ENCODE measurements at regions not wholly inside any gene's neighbourhood (a gene's known extent, or its start where the extent isn't known, plus 50 kb on each side); places are given as distances from the start of the nearest gene placed in this dataset.
A peak's percentile ranks its signal among the peaks of the same experiment; 100 is the strongest.

DNA sequence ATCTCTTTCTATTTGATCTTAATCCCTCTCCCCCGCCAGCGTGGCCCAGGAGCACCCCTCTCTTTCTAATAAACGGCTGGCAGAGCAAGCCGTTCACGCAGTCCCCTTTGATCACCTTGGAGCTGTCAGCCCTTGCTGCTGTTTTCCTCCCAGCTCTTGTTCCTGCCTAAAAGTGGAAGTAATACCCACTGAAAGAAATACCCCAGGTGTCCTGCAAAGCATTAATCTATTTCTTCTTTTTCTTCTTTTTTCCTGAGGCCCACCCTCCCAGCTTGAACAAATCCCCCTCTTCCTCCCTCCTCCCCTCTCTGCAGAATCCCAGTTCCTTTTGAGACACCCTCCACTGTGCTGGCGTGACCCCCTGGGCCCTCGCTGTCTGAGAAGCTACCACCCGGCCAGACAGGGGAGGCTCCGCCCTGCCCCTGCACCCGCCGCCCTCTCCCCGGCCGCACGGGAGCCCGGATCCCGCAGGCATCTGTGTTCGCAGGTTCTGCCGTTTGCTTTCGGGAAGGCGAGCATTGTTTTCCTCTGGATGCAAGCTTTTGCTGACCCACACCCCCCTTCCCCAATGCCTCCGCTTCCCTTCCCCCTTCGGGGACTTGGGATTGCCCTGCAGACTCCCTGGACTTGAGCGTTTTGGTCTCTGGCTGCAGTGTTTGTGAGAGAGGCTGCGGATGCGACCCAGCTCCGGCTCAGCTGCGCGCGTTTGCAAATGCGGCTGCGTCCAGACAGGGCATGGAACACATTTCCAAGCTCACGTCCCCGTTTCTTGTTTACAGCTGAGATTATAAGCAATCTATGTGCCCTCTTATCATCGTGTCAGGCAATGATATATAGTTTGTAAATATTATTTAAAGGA is 631.5 kb downstream of the NYAP2 start:
- peak; percentile 3 for DNase-seq (ENCODE audit: low spot score)

DNA sequence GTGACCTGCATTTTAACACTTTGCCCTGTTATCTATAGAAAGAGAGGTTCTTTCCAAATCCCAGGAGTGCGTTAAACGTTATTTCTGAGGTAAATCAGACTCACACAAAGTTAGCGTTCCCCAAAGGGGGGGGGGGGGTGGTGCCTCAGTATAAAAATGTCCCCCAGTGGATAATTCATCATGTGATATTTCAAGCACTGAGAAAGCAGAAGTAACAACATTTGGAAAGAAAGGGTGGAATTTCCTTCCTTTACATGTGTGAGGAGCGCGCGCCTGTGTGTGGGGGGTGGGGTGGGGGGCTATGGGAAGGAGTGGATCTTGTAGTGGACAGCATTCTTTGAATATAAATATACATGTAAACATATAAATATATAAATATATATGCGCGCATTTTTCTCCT is 630.9 kb downstream of the NYAP2 start:
- DNase-seq (ENCODE audit: low spot score), result no peak

DNA sequence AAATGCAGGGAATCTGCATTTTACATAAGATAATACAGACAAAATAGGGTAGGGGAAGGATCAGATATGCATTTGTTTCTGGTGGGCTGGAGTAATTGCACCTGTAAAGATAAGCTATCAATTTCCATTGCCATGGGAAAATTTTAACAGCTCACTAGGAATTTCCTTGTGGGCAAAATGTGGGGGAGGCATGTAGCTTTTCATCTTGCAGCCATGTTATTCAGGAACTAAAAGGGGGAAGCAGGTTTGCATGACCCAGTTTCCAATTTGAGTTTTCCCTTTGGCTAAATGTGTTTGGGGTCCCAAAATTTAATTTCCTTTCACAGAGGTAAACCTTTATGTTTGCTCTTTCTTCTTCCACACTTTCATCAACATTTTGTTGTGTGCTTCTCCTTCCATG is 624.4 kb downstream of the NYAP2 start:
- no peak for DNase-seq (ENCODE audit: low spot score)

DNA sequence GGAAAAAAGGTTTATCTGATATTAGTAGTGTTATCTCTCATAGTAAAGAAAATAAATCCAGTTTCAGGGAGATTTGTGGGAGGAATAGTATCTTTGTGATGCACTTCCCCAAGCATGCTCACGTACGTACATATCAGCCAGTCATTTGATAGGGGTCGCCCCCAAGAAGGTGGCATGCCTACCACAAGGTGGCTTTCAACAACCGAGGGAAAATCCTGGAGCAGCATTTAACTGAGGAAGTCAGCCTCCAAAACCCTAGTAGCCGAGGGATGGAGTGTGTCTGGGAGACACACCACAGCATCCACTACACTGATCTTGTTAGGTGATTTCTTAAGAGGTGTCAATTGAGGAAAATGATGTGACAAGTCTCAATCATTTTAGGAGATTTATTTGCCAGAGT is 623.9 kb downstream of the NYAP2 start:
- DNase-seq (ENCODE audit: low spot score), result no peak

DNA sequence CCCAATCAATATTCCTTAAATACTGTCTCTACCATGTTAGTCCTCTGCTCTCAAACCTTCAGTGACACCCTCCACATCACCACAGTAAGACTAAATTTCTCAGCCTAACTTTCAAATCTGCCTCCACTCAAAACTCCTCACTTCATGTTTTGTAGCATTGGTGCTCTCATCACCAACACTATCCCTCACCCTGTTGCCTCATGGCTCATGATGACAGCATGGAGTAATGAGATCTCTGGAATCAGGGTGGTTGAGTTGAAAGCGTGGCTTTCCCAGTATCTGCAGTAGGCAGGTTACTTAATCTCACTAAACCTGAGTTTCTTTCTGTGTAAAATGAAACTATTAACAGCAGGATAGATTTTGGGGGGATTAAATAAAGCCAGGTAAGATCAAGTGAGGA is 621.4 kb downstream of the NYAP2 start:
- DNase-seq (ENCODE audit: low spot score), result no peak

DNA sequence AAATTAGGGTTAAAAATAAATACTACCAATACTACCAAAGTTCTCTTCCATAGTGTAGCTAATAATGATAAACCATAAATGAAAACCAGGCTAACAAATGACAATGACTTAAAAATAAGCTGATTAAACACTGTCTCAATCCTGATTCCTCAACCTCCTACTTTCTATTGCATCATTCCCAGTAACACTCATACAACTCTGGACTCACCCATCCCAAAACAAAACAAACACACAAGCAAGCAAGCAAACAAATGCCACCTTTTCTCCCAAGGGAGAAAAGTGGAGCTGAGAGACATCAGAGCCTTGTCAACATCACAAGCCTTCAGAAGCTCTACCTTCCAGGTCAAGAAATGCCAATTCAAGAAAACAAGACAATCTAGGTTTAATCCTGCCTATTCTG is 620.7 kb downstream of the NYAP2 start:
- DNase-seq (ENCODE audit: low spot score), result no peak

DNA sequence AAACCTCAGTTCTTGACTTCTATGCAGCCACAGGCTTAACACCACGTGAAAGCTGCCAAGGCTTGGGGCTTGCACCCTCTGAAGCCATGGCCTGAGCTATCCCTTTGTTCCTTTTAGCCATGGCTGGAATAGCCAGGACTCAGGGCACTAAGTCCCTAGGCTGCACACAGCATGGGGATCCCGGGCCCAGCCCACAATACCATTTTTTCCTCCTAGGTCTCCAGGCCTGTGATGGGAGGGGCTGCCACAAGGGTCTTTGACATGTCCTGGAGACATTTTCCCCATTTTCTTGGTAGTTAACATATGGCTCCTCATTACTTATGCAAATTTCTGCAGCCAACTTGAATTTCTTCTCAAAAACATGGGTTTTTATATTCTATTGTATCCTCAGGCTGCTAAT is 619.1 kb downstream of the NYAP2 start:
- DNase-seq (ENCODE audit: low spot score), result no peak

DNA sequence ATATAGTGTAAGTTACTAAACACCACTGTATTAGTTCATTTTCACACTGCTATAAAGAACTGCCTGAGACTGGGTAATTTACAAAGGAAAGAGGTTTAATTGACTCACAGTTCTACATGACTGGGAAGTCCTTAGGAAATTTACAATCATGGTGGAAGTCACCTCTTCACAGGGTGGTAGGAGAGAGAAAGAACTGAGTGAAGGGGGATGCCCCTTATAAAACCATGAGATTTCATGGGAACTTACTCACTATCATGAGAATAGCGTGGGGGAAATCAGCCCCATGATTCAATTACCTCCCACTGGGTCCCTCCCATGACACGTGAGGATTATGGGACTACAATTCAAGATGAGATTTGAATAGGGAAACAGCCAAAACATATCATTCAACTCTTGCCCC is 618.0 kb downstream of the NYAP2 start:
- no peak for DNase-seq (ENCODE audit: low spot score)

DNA sequence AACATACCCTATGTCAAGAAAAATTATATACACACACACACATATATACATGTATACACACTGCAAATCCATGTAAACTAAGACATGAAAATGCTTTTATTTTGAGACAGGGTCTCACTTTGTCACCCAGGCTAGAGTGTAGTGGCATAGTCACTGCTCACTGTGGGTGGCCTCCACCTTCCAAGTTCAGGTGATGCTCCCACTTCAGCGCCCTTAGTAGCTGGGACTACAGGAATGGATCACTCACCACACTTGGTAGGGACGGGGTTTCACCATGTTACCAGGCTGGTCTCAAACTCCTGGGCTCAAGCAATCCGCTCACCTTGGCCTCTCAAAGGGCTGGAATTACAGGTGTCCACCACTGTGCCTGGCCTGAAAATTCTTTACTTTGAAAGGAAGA is 617.6 kb downstream of the NYAP2 start:
- no peak for DNase-seq (ENCODE audit: low spot score)

DNA sequence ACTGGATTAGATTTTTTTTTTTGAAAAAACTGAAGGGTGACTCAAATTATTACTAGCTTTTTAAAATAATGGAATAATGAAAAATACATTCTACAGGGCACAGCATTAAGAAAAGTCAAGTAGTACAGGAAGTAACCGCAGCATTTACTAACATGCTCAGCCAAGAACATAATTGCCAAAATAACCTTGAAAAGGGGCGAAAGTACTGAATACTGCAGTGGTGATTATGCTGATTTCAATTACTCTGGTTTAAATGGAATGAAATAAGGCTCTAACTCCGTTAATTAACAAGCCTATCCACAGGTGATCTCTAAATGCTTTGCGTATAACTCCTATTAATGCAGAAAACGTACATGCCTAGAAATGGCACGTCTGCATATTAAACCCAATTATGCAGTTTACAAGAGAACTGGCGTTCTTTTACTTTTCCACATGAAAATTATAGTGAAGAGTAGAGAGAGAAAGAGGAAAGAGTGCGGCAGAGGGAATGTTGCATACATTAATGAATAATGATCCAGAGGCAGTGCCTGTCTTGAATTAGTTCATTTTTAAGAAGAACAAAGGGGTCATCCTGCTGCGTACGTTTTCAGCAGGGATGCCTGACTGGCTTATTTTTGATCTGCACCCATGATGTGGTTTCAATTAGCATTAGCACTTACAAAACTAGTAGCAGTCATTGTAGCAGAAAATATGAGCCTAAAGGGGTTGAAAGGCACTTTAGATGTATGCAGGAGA is 612.4 kb downstream of the NYAP2 start:
- no peak for DNase-seq (ENCODE audit: low spot score)

DNA sequence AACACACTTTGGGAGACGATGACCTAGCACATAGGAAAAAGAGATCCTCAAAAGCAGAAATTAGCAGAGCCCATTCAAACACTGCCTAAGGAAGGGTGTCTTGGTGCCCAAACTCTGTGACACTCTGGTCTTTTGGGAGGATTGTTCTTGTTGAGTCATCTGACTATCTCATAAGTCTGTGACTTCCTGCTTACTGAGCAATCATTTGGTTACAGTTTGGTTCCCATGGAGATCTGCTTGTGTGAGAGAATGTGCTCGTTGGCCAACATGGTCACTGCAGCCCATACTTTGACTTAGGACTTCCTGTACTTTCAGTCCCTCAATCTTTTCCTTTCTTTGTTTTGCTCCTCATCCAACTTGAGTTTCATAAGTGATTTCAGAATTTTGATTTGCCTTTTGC is 602.9 kb downstream of the NYAP2 start:
- DNase-seq (ENCODE audit: low spot score), result no peak

DNA sequence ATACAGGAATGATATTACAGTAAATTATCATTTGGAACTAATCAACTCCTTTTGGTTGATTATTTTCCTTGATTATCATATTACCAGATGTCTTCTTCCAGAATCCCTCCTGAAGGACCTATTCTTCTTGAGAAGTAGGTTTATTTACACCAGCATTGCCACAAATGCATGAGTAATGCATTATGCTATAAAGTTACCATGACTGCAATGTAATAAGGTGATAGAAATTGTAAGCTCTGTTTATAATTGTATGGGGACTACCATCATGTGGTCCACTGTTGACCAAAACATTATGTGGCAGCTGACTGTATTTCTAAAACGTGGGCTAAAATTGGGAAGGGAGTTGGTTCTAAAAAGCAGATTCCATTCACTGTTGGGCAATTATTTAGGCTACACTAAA is 602.2 kb downstream of the NYAP2 start:
- no peak for DNase-seq (ENCODE audit: low spot score)

DNA sequence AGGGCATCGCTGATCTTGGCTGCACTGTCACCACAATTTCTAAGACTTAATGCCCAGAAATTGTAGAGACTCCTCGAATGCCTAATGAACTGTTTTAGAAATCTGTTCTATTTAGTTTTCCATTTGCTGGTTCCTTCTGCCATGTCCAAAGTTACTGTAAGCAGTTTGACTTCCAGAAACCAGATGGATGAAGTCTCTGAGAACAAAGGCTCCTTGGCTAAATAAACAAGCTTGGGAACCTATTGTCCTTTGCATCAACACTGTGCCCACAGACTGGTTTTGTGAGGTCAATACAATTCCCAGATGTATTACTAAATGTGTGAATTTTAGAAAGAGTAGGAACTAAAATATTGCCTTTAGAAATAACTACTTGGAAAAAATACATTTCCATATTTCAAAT is 600.2 kb downstream of the NYAP2 start:
- no peak for DNase-seq (ENCODE audit: low spot score)

DNA sequence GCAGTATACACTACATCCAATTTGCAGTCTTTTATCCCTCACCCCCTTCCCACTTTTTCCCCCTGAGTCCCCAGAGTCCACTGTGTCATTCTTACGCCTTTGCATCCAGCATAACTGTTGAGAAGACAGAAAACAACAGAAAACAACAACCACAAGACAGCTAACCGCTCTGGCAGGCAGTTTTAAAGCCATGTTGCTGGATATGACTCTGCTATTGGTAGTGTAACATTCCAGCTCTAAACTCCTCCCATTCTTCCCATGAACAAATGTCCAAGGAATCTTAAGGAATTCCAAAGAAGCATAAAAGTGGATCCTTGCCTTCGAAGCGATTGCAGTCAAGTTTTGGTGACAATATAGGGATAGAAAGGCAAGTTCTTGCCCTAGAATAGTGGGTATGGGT is 599.1 kb downstream of the NYAP2 start:
- DNase-seq (ENCODE audit: low spot score), result no peak

DNA sequence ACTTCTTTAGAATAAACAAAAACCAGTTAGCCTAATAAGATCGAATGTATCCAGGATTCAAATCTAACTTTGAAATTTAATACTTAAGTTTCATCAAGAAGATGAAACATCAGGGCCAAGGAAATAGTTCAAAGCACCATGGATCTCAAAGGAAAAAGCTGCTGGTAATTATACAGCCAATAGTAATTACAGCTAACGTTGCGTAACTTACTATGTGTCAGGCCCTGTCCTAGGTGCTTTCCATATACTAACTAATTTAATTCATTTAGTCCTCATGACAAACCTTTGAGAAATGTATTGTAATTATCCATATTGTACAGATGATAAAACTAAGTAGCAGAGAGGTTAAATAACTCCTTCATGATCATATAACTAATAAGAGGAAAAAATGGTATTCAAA is 598.6 kb downstream of the NYAP2 start:
- DNase-seq (ENCODE audit: low spot score), result no peak

DNA sequence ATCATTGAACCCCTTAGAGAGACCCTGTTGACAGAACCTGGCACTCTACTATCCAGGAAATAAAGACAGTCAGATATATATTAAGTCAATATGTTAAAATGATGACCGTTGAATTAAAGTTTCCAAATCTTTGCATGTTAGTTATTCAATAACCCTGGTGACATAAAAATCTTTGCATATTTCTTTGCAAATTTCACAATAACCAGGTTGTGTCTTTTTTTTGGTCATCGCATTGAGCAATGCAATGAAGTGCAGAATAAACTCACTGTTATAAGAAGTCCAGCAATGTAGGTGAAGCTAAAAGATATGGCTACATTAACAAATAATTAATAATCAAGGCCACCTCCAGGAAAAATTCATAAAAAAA is 596.9 kb downstream of the NYAP2 start:
- DNase-seq (ENCODE audit: low spot score), result no peak

DNA sequence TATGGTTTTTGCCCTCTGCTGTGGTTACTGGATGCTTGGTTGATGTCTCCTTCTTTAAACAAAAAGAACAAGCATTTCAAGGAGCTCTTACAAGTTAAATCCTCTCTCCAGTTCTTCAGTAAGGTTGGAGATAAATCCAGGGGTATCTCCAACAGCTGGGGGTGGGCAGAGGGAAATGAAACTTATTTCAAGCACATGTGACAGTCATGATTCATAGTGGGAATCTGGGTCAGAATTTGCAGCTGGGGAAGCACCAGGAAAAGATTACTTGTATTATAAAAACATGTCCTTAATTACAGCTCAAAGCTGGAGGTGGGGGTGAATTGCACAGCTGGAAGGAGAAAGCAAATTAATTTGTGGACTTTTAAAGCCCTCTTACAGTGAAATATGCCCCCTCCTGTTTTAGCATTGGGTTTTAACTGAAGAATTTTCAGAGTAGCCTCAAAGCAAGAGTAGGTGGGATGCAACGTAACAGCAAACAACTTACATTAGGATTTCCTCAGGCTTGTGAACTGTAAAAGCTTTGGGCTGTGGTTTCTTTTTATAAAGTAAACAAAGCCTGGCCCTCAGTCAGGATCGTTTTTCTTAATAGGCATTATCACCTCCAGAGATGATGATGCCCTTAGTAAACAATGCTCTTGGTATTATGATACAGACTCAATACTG is 596.4 kb downstream of the NYAP2 start:
- no peak for DNase-seq (ENCODE audit: low spot score)

DNA sequence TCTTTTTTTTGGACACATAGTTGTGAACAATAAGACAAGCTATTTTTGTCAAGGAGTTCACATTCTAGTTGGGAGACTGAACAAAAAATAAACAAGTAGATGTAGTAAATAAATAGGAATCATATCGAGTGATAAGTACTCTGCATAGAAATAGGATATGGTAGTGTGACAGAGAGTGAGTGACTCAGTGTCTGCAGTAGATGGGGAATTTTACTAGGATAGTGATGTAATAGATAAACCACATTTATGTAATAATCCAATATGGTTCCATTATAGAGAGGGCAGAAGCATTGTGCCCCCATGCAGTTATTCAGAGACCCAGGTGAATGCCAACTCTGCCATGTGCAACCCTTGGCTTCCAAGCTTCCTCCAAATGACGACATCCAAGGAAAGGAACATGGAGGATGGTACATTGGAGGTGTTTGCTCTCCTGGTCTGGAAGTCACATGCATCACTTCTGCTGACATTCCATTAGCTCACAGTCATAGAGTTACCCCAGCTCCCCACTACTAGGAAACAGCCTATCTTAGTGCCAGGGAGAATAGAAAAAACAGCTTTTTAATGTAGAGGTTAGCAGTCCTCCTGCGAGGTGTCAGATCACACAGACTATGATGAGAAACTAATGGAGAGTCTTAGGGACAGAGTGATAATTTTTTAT is 595.4 kb downstream of the NYAP2 start:
- no peak for DNase-seq (ENCODE audit: low spot score)

DNA sequence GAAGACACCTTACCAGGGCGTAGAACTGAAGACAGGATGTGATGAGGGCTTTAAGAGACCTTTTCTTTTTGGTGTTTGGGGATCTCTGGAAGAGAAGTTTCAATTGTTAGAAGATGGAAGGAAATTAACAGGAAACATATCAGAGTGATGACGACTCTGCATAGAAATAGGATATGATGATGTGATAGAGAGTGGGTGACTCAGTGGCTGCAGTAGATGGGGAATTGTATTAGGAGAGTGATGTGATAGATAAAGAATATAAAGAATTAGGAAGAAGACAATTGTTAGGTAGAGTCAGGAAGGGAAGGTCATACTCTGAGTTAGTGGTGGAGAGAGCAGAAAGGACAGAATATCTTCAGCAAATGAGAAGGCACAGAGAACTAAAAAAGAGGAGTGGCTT is 593.9 kb downstream of the NYAP2 start:
- DNase-seq (ENCODE audit: low spot score), result no peak

DNA sequence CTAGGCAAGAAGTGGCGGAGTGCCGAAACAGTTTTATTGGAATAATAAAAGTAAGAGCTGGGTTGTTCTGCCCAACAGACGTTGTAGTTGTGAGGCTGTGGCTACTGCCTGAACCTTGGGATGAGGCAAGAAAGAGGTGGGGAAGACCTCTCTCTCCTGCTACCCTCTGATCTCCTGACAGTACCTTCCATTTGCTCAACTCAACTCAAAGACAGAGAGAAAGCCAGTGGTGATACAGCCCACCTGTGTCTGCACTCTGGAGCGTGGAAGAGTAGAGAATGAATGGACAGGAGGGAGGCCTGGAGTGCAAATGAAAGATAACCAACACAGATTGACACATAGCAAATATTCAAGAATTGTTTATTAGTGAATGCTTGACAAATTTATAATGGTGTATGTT is 590.3 kb downstream of the NYAP2 start:
- DNase-seq (ENCODE audit: low spot score), result no peak

DNA sequence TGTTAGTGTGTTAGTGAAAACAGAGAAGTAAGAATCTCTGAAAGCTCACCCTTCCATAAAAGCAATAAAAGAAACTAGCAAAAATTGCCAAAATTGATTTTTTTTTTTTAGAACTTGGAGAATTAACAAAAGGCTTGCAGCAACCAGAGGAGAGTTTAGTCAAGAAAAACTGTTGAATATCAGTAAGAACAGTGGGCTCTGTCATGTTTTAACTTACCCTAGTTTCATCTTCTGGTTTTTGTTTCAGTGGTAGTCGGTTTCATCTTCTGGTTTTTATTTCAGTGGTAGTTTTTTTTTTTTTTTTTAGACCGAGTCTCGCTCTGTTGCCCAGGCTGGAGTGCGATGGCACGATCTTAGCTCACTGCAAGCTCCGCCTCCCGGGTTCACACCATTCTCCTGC is 580.9 kb downstream of the NYAP2 start:
- DNase-seq (ENCODE audit: low spot score), result no peak

DNA sequence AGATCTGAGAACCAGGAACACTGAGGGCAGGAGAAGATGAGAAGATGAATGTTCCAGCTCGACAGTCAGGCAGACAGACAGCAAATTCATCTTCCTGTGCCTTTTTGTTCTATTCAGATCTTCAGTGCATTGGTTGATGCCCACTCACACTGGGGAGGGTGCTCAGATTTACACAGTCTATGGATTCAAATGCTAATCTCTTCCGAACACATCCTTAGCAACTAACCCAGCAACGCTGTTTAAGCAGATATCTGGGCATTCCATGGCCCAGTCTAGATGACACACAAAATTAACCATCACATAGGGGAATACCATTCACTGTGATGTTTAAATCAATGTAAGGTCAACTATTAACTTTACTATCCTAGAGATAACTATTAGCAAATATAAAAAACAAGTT is 571.9 kb downstream of the NYAP2 start:
- no peak for DNase-seq (ENCODE audit: low spot score)

DNA sequence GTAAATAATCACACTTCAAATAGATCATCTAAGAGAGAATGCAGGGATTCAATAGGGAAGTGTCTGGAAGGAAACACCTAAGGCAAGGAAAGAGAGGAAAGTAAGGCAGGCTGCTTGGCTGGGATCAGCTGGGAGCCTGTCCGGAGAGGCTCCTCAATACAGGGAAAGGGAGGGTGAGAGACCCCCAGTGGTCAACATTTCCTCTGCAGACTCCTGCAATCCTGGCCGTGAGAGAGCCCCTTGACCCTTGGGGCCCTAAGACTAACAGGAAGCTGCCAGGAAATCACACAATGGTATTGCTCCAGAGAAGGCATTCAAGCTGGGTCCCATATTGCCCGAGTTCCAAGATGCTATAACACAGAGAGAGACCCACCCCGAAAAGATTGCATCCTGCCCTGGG is 549.4 kb downstream of the NYAP2 start:
- DNase-seq (ENCODE audit: low spot score), result no peak

Measured in kidney capillary endothelial cell (primary cell).